H1 (cell line): ENCODE measurements at regions not wholly inside any gene's neighbourhood (a gene's known extent, or its start where the extent isn't known, plus 50 kb on each side); places are given as distances from the start of the nearest gene placed in this dataset.

ENCODE experiments used
- BCL11A ChIP-seq, 2 experiments: IDR thresholded peaks; one replicate each; pipeline ENCODE4 v1.6.1; 2011; ENCODE audit warnings: low read depth in 2 of 2, low read length in 2 of 2, mild to moderate bottlenecking in 2 of 2
- BRCA1 ChIP-seq: IDR thresholded peaks from 2 replicates; pipeline ENCODE4 v1.6.1; 2012; ENCODE audit warnings: low read depth, low read length, improper control_type of control experiment
- CEBPB ChIP-seq: IDR thresholded peaks from 2 replicates; pipeline ENCODE4 v1.6.1; 2012; ENCODE audit warnings: low read depth, low read length
- CREB1 ChIP-seq: IDR thresholded peaks from 2 replicates; pipeline ENCODE4 v1.6.1; 2012; ENCODE audit warnings: inconsistent platforms
- CTBP2 ChIP-seq: IDR thresholded peaks from 2 replicates; pipeline ENCODE4 v1.7.0; 2011; ENCODE audit warnings: borderline replicate concordance, mild to moderate bottlenecking, moderate library complexity, mixed read lengths, low read length; ENCODE audit not compliant: insufficient read depth, insufficient read length
- GTF2F1 ChIP-seq: IDR thresholded peaks from 2 replicates; pipeline ENCODE4 v1.6.1; 2012; ENCODE audit warnings: low read depth, low read length, improper control_type of control experiment, borderline replicate concordance
- HDAC6 ChIP-seq: IDR thresholded peaks from one replicate; pipeline ENCODE4 v1.7.1; 2012; ENCODE audit warnings: low read depth, mild to moderate bottlenecking, inconsistent platforms, low read length, moderate library complexity
- POLR2A ChIP-seq, 2 experiments: IDR thresholded peaks; 1 replicate in 1 of 2; 2 replicates in 1 of 2; pipeline ENCODE4 v1.6.1; 2011; ENCODE audit warnings: low read depth in 2 of 2, low read length in 2 of 2, mild to moderate bottlenecking in 2 of 2; ENCODE audit errors: control extremely low read depth in 1 of 2
- POU5F1 ChIP-seq: IDR thresholded peaks from 2 replicates; pipeline ENCODE4 v1.6.1; 2011; ENCODE audit warnings: low read depth, mild to moderate bottlenecking, low read length, moderate library complexity
- RBBP5 ChIP-seq: IDR thresholded peaks from 2 replicates; pipeline ENCODE4 v1.7.1; 2012; ENCODE audit warnings: low read depth, mild to moderate bottlenecking, inconsistent platforms, low read length, moderate library complexity, borderline replicate concordance
- RNF2 ChIP-seq: fragments of 200-900, 300-1000 bp; sonication (generic); IDR thresholded peaks from 2 replicates; pipeline ENCODE4 v1.7.1; 2016; ENCODE audit warnings: borderline replicate concordance, low read depth, mild to moderate bottlenecking, antibody characterized with exemption, low read length; ENCODE audit not compliant: poor library complexity, severe bottlenecking; ENCODE audit errors: missing control alignments
- RXRA ChIP-seq: IDR thresholded peaks from 2 replicates; pipeline ENCODE4 v1.6.1; 2011; ENCODE audit warnings: low read depth, mild to moderate bottlenecking, low read length, moderate library complexity; ENCODE audit not compliant: insufficient read depth
- SAP30 ChIP-seq: fragments of 300-600 bp; sonication (generic); IDR thresholded peaks from 2 replicates; pipeline ENCODE4 v1.7.1; 2012; ENCODE audit warnings: low read length, moderate library complexity, mild to moderate bottlenecking, inconsistent platforms; ENCODE audit not compliant: insufficient read depth, insufficient replicate concordance
- SIN3A ChIP-seq, 2 experiments: IDR thresholded peaks in 1 of 2; conservative IDR thresholded peaks in 1 of 2; 2 replicates each; pipeline ENCODE4 v1.6.1; 2011 to 2012; ENCODE audit warnings: low read length in 2 of 2, improper control_type of control experiment in 1 of 2, low read depth in 1 of 2, mild to moderate bottlenecking in 1 of 2
- SIX5 ChIP-seq: IDR thresholded peaks from 2 replicates; pipeline ENCODE4 v1.6.1; 2011; ENCODE audit warnings: mild to moderate bottlenecking, low read depth, low read length
- SRF ChIP-seq: IDR thresholded peaks from 2 replicates; pipeline ENCODE4 v1.6.1; 2011; ENCODE audit warnings: mild to moderate bottlenecking, low read depth, low read length, moderate library complexity
- TBP ChIP-seq: IDR thresholded peaks from 2 replicates; pipeline ENCODE4 v1.6.1; 2011; ENCODE audit warnings: low read depth, low read length, improper control_type of control experiment
- TCF12 ChIP-seq: IDR thresholded peaks from 2 replicates; pipeline ENCODE4 v1.6.1; 2011; ENCODE audit warnings: low read depth, mild to moderate bottlenecking, low read length
- TF ChIP-seq, protein P1 (sequence below): IDR thresholded peaks from 2 replicates; pipeline ENCODE4 v1.6.1; 2011; ENCODE audit warnings: low read length, improper control_type of control experiment

DNA sequence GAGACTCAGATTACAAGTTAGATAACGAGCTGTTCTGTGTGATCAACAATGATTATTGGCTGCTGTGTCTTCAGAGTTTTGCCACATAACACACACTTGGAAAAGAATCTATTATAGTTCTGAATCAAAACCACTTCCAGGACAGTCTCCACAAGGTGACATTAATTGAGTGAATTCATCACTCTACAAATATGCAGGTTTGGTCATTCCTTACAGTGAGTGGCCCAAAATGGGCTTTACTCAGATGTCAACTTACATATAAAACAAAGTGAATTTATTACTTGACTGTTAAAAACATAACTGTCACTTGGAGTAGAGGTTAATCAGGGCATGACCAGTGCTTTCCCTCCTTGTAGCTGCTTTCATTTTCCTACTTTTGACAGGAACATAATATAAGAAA lies 984.3 kb downstream of the REEP3 start (continued):
- TF ChIP-seq SRF: no peak
- TF ChIP-seq SIX5: no peak
- TF ChIP-seq, protein P1, sequence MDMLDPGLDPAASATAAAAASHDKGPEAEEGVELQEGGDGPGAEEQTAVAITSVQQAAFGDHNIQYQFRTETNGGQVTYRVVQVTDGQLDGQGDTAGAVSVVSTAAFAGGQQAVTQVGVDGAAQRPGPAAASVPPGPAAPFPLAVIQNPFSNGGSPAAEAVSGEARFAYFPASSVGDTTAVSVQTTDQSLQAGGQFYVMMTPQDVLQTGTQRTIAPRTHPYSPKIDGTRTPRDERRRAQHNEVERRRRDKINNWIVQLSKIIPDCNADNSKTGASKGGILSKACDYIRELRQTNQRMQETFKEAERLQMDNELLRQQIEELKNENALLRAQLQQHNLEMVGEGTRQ: no peak
- TF ChIP-seq CREB1: no peak
- TF ChIP-seq CEBPB: no peak
- TF ChIP-seq GTF2F1: no peak
- TF ChIP-seq SIN3A (conservative IDR thresholded peaks at IDR 0.05 in 1 of 2, IDR thresholded peaks at IDR 0.05 in 1 of 2; ENCODE audit: low read depth in 1 of 2, low read length in 2 of 2): no peak
- no peak for TF ChIP-seq TCF12
- TF ChIP-seq CTBP2: no peak
- TF ChIP-seq POU5F1: no peak
- no peak for TF ChIP-seq RXRA
- TF ChIP-seq BCL11A (IDR thresholded peaks at IDR 0.05; ENCODE audit: low read depth in 2 of 2, low read length in 2 of 2): no peak
- no peak for TF ChIP-seq RNF2
- no peak for TF ChIP-seq TBP
- TF ChIP-seq POLR2A (IDR thresholded peaks at IDR 0.05; ENCODE audit: control extremely low read depth in 1 of 2, low read depth in 2 of 2, low read length in 2 of 2): no peak
- TF ChIP-seq SAP30: no peak
- TF ChIP-seq HDAC6: no peak
- TF ChIP-seq BRCA1: no peak
- TF ChIP-seq RBBP5: no peak
